PC-9 (cell line): ENCODE measurements at regions not wholly inside any gene's neighbourhood (a gene's known extent, or its start where the extent isn't known, plus 50 kb on each side); places are given as distances from the start of the nearest gene placed in this dataset.

Experiments
- CTCF ChIP-seq: fragments of 200-600 bp; sonication (generic); conservative IDR thresholded peaks from 2 replicates; pipeline ENCODE4 v1.6.1; 2017; ENCODE audit warnings: mixed run types, antibody characterized with exemption, mild to moderate bottlenecking, moderate library complexity
- EZH2 ChIP-seq: fragments of 200-600 bp; sonication (generic); IDR thresholded peaks from 2 replicates; pipeline ENCODE4 v1.8.0; 2017; ENCODE audit warnings: antibody characterized with exemption, low read depth

- TF ChIP-seq EZH2, result no peak
- TF ChIP-seq CTCF, result no peak
Observed at GRCh38 chr3:29153811-29154210, 127.1 kb upstream of the RBMS3 start.
